ENCODE measurements at regions not wholly inside any gene's neighbourhood (a gene's known extent, or its start where the extent isn't known, plus 50 kb on each side); places are given as distances from the start of the nearest gene placed in this dataset.

- no peak for TF ChIP-seq CTCF (IDR thresholded peaks at IDR 0.05; ENCODE audit: low read depth, low read length)
- TF ChIP-seq EZH2phosphoT487 (IDR thresholded peaks at IDR 0.05; ENCODE audit: low read depth) = no peak
These were observed 394.1 kb downstream of the BCAT1 start for GRCh38 chr12:24554612-24555295.

Measured in OCI-LY3 (cell line).